ENCODE measurements at regions not wholly inside any gene's neighbourhood (a gene's known extent, or its start where the extent isn't known, plus 50 kb on each side); places are given as distances from the start of the nearest gene placed in this dataset.

DNA sequence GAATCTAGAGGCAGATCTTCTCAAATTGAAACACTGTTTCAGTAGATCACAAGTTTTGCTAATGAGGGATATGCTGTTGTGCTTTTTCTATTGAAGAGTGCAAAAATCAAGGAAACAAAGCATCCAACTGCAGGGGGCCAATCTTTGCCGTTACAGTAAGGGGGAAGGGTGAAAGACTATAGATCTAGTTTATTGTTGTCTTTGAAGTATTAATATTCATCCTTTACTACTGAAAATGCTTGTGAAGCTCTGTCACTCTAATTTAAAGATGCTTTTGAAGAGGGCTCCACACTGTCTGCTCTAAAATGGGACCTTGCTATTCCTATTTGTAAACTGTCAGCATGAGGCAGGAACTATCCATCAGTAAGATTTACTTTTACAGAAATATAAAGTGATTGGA, 110.3 kb downstream of the MBL2 start:
- Histone ChIP-seq H3K27ac (ENCODE audit: low read length) (no peak overlapping the region), H3K4me3 (ENCODE audit: low read length) (no peak overlapping the region), H3K36me3 (ENCODE audit: insufficient read depth, low read depth, low read length) (no peaks in the 10 kb centered on the region), H3K27me3 (ENCODE audit: insufficient read depth, low read length) (no peaks in the 10 kb centered on the region), H3K9me3 (ENCODE audit: insufficient read depth, low read depth, low read length) (peaks cover 4% of the 10 kb centered on the region; the same call in 1 of the 2 replicates), H3K9ac (ENCODE audit: low read depth, low read length) (no peak overlapping the region), H3K4me1 (ENCODE audit: insufficient read depth, low read length) (no peaks in the 10 kb centered on the region)

DNA sequence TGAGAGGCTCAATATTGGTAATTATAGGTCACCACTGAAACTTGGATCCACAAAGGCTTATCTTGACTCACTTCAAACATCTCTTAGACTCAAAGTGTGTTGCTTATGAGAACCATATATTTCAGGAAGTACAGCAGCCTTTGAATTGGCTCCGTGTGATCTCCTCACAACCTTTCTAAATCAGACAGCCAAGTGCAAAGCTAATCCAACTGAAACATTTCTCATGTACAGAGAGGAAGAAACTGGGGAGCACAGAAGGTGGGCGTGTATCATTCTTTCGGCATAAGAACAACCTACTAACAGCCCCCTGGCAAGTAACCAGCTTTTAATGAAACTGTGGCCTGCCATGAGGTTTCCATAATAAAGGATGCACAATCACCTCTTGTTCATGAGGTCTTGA, 109.4 kb downstream of the MBL2 start:
- H3K27me3 ChIP-seq (ENCODE audit: insufficient read depth, low read length), result no peaks in the 10 kb centered on the region
- H3K4me3 ChIP-seq (ENCODE audit: low read length), result no peak overlapping the region
- H3K36me3 ChIP-seq (ENCODE audit: insufficient read depth, low read depth, low read length), result no peaks in the 10 kb centered on the region
- no peaks in the 10 kb centered on the region for H3K4me1 ChIP-seq (ENCODE audit: insufficient read depth, low read length)
- no peak overlapping the region for H3K9ac ChIP-seq (ENCODE audit: low read depth, low read length)
- H3K27ac ChIP-seq (ENCODE audit: low read length), result no peak overlapping the region
- peaks cover 4% of the 10 kb centered on the region; the same call in 1 of the 2 replicates for H3K9me3 ChIP-seq (ENCODE audit: insufficient read depth, low read depth, low read length)

DNA sequence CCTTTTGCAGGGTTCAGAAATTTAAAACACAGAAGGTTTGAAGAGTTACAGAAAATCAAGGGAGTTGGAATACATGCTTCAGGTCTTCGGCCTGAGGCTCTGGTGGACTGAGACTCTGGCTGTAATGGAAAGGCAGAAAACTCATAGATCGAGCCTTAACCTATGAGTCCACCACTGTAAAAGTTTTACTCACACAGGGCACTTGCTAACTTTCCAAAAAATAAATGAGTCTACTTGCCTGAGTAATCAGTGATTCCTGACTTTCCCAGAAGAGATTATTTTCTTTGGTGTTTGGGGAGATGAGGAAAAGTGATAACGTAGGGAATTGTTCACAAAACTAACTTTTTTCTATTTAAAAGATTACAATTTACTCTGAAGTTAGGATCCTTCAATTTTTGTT, 108.0 kb downstream of the MBL2 start:
- H3K9ac ChIP-seq (ENCODE audit: low read depth, low read length), result no peak overlapping the region
- no peaks in the 10 kb centered on the region for H3K27me3 ChIP-seq (ENCODE audit: insufficient read depth, low read length)
- no peak overlapping the region for H3K27ac ChIP-seq (ENCODE audit: low read length)
- H3K4me3 ChIP-seq (ENCODE audit: low read length), result no peak overlapping the region
- H3K9me3 ChIP-seq (ENCODE audit: insufficient read depth, low read depth, low read length), result peaks cover 4% of the 10 kb centered on the region; the same call in 1 of the 2 replicates
- no peaks in the 10 kb centered on the region for H3K4me1 ChIP-seq (ENCODE audit: insufficient read depth, low read length)
- no peaks in the 10 kb centered on the region for H3K36me3 ChIP-seq (ENCODE audit: insufficient read depth, low read depth, low read length)

DNA sequence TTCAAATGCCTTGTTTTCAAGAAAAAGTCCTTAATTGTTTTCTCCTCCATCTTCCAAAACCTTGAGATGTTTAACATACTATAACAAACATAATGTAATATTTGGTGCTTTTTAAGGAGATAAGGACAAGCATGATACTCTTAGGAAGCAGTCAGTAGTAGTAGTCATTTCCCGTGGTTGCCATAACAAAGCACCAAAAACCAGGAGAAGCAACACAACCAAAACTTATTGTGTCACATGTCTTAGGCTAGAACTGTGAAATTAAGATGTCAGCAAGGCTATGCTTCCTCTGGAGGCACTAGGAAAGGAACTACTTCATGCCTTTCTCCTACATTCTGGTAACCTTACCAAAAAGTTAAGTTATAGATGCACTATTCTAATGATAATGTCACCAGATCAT, 106.8 kb downstream of the MBL2 start:
- H3K4me1 ChIP-seq (ENCODE audit: insufficient read depth, low read length), result no peaks in the 10 kb centered on the region
- no peak overlapping the region for H3K4me3 ChIP-seq (ENCODE audit: low read length)
- no peak overlapping the region for H3K27ac ChIP-seq (ENCODE audit: low read length)
- peaks cover 4% of the 10 kb centered on the region; the same call in 1 of the 2 replicates for H3K9me3 ChIP-seq (ENCODE audit: insufficient read depth, low read depth, low read length)
- H3K9ac ChIP-seq (ENCODE audit: low read depth, low read length), result no peak overlapping the region
- H3K27me3 ChIP-seq (ENCODE audit: insufficient read depth, low read length), result no peaks in the 10 kb centered on the region
- H3K36me3 ChIP-seq (ENCODE audit: insufficient read depth, low read depth, low read length), result no peaks in the 10 kb centered on the region

DNA sequence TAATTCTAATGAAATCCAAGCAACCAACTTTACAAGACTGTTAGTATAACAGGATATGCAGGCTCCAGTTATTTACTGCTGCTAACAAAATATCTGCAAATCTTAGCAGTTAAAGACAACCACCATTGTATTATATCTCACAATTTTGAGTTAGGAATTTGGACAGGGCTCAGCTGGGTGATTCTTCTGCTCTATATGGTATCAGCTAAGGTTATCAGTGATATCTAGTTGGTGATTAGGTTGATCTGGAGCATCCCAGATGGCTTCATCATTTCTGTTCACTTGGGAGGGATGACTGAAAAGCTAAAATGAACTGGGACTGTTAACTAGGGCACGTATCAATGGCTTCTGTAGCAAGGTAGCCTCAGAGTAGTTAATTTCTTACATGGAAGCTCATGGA, 105.7 kb downstream of the MBL2 start:
- peaks cover 4% of the 10 kb centered on the region; the same call in 1 of the 2 replicates for H3K9me3 ChIP-seq (ENCODE audit: insufficient read depth, low read depth, low read length)
- no peaks in the 10 kb centered on the region for H3K27me3 ChIP-seq (ENCODE audit: insufficient read depth, low read length)
- H3K36me3 ChIP-seq (ENCODE audit: insufficient read depth, low read depth, low read length), result no peaks in the 10 kb centered on the region
- H3K9ac ChIP-seq (ENCODE audit: low read depth, low read length), result no peak overlapping the region
- H3K4me3 ChIP-seq (ENCODE audit: low read length), result no peak overlapping the region
- H3K27ac ChIP-seq (ENCODE audit: low read length), result no peak overlapping the region
- H3K4me1 ChIP-seq (ENCODE audit: insufficient read depth, low read length), result no peaks in the 10 kb centered on the region

DNA sequence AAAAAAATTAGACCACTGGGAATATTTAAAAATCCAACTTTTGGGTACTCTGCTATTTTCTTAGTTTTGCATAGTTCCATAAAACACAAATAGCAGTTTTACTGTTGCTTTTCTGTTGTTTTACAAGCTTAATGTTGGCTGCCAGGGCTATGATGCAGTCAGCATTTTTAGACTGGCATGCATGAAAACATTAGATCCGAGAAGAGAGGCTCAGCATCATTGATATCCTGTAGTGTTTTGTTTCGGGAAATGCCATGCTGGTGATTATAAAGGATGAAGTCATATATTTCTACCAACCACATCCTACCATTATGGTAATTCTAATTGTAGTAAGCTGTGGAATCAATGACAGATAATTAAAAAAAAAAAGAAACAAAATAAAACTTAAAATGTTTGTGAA, 104.6 kb downstream of the MBL2 start:
- no peaks in the 10 kb centered on the region for H3K36me3 ChIP-seq (ENCODE audit: insufficient read depth, low read depth, low read length)
- peaks cover 4% of the 10 kb centered on the region; the same call in 1 of the 2 replicates for H3K9me3 ChIP-seq (ENCODE audit: insufficient read depth, low read depth, low read length)
- no peak overlapping the region for H3K4me3 ChIP-seq (ENCODE audit: low read length)
- H3K9ac ChIP-seq (ENCODE audit: low read depth, low read length), result no peak overlapping the region
- no peak overlapping the region for H3K27ac ChIP-seq (ENCODE audit: low read length)
- no peaks in the 10 kb centered on the region for H3K27me3 ChIP-seq (ENCODE audit: insufficient read depth, low read length)
- no peaks in the 10 kb centered on the region for H3K4me1 ChIP-seq (ENCODE audit: insufficient read depth, low read length)

DNA sequence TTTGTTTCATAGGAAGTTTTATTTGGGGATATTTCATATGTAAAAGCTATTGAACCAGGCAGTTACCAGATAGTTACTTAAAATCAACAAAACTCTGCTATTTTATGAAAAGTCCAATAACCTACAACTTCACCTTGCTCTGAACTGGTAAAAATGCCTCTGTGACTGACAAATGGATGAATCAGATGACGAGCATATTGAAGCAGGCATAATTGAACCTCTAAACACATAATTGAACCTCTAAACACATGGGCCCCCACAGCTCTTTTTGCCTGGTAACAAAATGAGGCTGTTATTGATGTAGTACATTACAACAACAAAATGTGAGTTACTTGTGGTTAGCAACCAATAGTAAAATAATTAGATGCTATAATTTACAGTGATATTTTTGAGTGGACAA, 99.7 kb downstream of the MBL2 start:
- H3K9ac ChIP-seq (ENCODE audit: low read depth, low read length), result no peak overlapping the region
- no peak overlapping the region for H3K4me3 ChIP-seq (ENCODE audit: low read length)
- H3K27ac ChIP-seq (ENCODE audit: low read length), result no peak overlapping the region
- H3K36me3 ChIP-seq (ENCODE audit: insufficient read depth, low read depth, low read length), result no peaks in the 10 kb centered on the region
- no peaks in the 10 kb centered on the region for H3K9me3 ChIP-seq (ENCODE audit: insufficient read depth, low read depth, low read length)
- H3K4me1 ChIP-seq (ENCODE audit: insufficient read depth, low read length), result no peaks in the 10 kb centered on the region
- H3K27me3 ChIP-seq (ENCODE audit: insufficient read depth, low read length), result no peaks in the 10 kb centered on the region

DNA sequence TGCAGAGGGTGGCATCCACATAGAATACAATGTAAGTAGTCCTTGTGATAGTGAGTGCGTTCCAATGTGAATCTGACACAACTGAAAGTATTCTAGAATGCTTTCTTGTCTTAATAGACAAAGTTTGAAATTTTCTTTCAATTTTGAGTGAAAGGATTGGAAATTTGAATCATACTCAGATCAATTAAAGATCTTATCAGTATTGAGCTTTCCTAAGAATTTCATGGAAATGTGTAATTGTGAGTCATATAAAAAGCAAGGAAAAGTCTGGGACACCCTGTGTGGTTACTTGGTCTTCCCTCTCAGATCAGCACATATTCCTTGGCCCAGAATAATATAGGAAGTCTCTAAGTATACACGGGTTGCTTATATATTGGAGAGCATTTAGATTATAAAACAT, 99.1 kb downstream of the MBL2 start:
- no peaks in the 10 kb centered on the region for H3K36me3 ChIP-seq (ENCODE audit: insufficient read depth, low read depth, low read length)
- no peak overlapping the region for H3K9ac ChIP-seq (ENCODE audit: low read depth, low read length)
- H3K4me3 ChIP-seq (ENCODE audit: low read length), result no peak overlapping the region
- no peak overlapping the region for H3K27ac ChIP-seq (ENCODE audit: low read length)
- H3K27me3 ChIP-seq (ENCODE audit: insufficient read depth, low read length), result no peaks in the 10 kb centered on the region
- no peaks in the 10 kb centered on the region for H3K4me1 ChIP-seq (ENCODE audit: insufficient read depth, low read length)
- no peaks in the 10 kb centered on the region for H3K9me3 ChIP-seq (ENCODE audit: insufficient read depth, low read depth, low read length)

DNA sequence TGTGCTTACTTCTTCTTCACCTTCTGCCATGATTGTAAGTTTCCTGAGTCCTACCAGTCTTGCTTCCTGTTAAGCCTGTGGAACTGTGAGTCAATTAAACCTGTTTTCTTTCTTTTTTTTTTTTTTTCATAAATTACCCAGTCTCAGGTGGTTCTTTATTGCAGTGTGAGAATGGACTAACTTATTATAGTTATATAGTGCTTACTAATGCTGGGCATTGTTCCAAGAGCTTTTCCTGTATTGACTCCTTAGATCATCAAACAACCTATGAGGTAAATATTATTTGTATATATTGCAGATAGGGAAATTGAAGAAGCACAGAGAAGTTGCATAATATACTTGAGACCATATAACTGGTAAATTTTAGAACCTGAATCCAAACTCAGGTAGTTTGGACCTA, 98.1 kb downstream of the MBL2 start:
- no peak overlapping the region for H3K27ac ChIP-seq (ENCODE audit: low read length)
- H3K9me3 ChIP-seq (ENCODE audit: insufficient read depth, low read depth, low read length), result no peaks in the 10 kb centered on the region
- no peaks in the 10 kb centered on the region for H3K4me1 ChIP-seq (ENCODE audit: insufficient read depth, low read length)
- H3K9ac ChIP-seq (ENCODE audit: low read depth, low read length), result no peak overlapping the region
- no peaks in the 10 kb centered on the region for H3K27me3 ChIP-seq (ENCODE audit: insufficient read depth, low read length)
- no peaks in the 10 kb centered on the region for H3K36me3 ChIP-seq (ENCODE audit: insufficient read depth, low read depth, low read length)
- H3K4me3 ChIP-seq (ENCODE audit: low read length), result no peak overlapping the region

DNA sequence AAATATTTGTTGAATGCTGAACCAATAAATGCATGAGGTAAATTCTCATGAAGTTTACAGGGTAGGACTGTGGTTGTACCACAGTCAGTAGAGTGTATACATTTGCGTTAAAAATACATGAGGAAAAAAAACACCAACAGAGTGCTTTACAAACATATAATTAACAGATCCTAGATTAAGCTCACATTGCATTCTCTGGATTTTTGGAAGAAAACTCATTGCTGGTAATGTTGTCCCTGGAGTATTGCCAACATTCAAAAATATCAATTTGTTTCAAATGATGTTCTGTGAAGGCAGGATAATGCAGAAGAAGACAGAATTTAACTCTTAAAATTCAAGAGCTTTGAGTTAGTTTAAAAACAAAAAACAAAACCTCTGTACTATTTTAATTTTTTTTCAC, 95.5 kb downstream of the MBL2 start:
- Histone ChIP-seq H3K4me1 (ENCODE audit: insufficient read depth, low read length) (peaks cover 6% of the 10 kb centered on the region; the same call in 1 of the 2 replicates), H3K36me3 (ENCODE audit: insufficient read depth, low read depth, low read length) (no peaks in the 10 kb centered on the region), H3K27ac (ENCODE audit: low read length) (no peak overlapping the region), H3K9me3 (ENCODE audit: insufficient read depth, low read depth, low read length) (no peaks in the 10 kb centered on the region), H3K27me3 (ENCODE audit: insufficient read depth, low read length) (no peaks in the 10 kb centered on the region), H3K9ac (ENCODE audit: low read depth, low read length) (no peak overlapping the region), H3K4me3 (ENCODE audit: low read length) (no peak overlapping the region)

DNA sequence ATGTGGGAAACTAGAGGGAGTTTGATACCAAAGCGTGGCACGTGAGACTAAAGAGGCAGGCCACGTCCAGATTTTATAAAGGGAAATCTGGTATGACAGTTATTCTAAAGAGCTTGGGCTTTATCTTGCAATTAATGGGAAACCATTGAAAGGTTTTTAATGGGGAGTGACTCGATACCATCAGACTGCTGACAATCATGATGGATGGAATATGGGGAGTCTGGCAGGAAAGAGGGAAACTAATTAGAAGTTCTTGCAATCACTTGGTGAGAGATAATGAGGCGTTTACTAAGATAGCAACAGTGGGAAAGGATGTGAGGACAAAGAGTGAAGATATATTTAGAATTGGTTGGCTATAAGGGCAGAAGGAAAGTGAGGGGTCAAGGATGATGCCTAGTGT, 94.0 kb downstream of the MBL2 start:
- H3K36me3 ChIP-seq (ENCODE audit: insufficient read depth, low read depth, low read length), result no peaks in the 10 kb centered on the region
- H3K4me3 ChIP-seq (ENCODE audit: low read length), result no peak overlapping the region
- no peak overlapping the region for H3K27ac ChIP-seq (ENCODE audit: low read length)
- H3K4me1 ChIP-seq (ENCODE audit: insufficient read depth, low read length), result peaks cover 6% of the 10 kb centered on the region; the same call in 1 of the 2 replicates
- H3K9me3 ChIP-seq (ENCODE audit: insufficient read depth, low read depth, low read length), result no peaks in the 10 kb centered on the region
- no peaks in the 10 kb centered on the region for H3K27me3 ChIP-seq (ENCODE audit: insufficient read depth, low read length)
- no peak overlapping the region for H3K9ac ChIP-seq (ENCODE audit: low read depth, low read length)

DNA sequence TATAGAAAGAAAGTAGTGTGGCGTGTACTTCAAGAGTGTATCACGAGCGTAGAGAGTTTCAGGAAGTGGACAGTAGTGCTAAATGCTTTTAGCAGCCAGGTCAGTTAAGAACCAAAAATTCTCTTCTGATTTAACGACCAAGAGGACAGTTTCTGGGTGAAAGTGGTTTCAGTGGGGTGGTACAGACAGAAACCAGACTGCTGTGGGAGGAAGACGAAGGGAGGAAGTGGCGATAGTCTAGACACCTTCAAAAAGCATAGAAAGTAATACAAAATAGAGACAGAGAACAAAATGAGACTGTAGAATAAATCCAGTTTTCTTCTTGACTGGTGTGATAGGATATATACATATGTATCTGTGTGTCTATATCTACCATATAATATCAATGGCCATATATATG, 93.5 kb downstream of the MBL2 start:
- H3K4me3 ChIP-seq (ENCODE audit: low read length), result no peak overlapping the region
- H3K27ac ChIP-seq (ENCODE audit: low read length), result no peak overlapping the region
- H3K4me1 ChIP-seq (ENCODE audit: insufficient read depth, low read length), result peaks cover 6% of the 10 kb centered on the region; the same call in 1 of the 2 replicates
- no peaks in the 10 kb centered on the region for H3K9me3 ChIP-seq (ENCODE audit: insufficient read depth, low read depth, low read length)
- no peaks in the 10 kb centered on the region for H3K27me3 ChIP-seq (ENCODE audit: insufficient read depth, low read length)
- no peaks in the 10 kb centered on the region for H3K36me3 ChIP-seq (ENCODE audit: insufficient read depth, low read depth, low read length)
- no peak overlapping the region for H3K9ac ChIP-seq (ENCODE audit: low read depth, low read length)

DNA sequence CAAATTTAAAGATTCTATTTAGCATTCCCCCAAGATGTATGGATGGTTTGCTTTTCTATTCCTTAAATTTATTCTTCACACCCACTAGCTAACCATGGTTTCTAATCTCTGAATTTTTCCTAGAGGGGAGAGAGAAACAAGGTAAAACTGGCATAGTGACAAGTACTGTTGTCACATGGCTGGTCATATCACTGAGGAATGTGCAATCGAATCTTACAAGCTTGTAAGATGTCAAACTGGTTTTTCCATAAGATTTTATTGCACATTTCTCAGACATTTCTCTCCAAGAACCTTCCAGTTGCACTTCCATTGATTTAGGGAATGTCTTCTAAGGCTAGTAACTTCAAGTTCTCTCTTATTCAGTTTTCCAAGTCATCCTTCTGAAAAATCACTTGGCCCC, 89.8 kb downstream of the MBL2 start:
- H3K4me1 ChIP-seq (ENCODE audit: insufficient read depth, low read length), result peaks cover 6% of the 10 kb centered on the region; the same call in 1 of the 2 replicates
- no peak overlapping the region for H3K27ac ChIP-seq (ENCODE audit: low read length)
- no peaks in the 10 kb centered on the region for H3K27me3 ChIP-seq (ENCODE audit: insufficient read depth, low read length)
- H3K4me3 ChIP-seq (ENCODE audit: low read length), result no peak overlapping the region
- no peaks in the 10 kb centered on the region for H3K9me3 ChIP-seq (ENCODE audit: insufficient read depth, low read depth, low read length)
- H3K36me3 ChIP-seq (ENCODE audit: insufficient read depth, low read depth, low read length), result no peaks in the 10 kb centered on the region
- no peak overlapping the region for H3K9ac ChIP-seq (ENCODE audit: low read depth, low read length)

All from iPS-20b (cell line).